ENCODE measurements at regions not wholly inside any gene's neighbourhood (a gene's known extent, or its start where the extent isn't known, plus 50 kb on each side); places are given as distances from the start of the nearest gene placed in this dataset.
"Not testable (repeated sequence)": the region's sequence is repeated elsewhere in the genome, so short reads cannot be mapped to it uniquely, and the experiment has no call there.

GRCh38 chr4:184335520-184335919 is 117.8 kb upstream of the ENPP6 start:
- peak overlapping the region; percentile 72 for H3K27ac Mint-ChIP-seq
- H3K4me1 Mint-ChIP-seq = peaks cover 17% of the 10 kb centered on the region

GRCh38 chr4:184333446-184333845 is 115.8 kb upstream of the ENPP6 start:
- intact Hi-C loops (cut with micrococcal nuclease); DNase-seq; H3K36me3 Mint-ChIP-seq (ENCODE audit: low read depth); H3K27me3 Mint-ChIP-seq; H3K4me3 Mint-ChIP-seq; H3K27ac Mint-ChIP-seq: not testable (repeated sequence)
- H3K4me1 Mint-ChIP-seq = peaks cover 31% of the 10 kb centered on the region
- peaks cover 16% of the 10 kb centered on the region for H3K9me3 Mint-ChIP-seq

More at GRCh38 chr4:184335520-184335919, 117.8 kb upstream of the ENPP6 start:
- no peak for DNase-seq
- H3K4me3 Mint-ChIP-seq = no peak overlapping the region
- no peaks in the 10 kb centered on the region for H3K27me3 Mint-ChIP-seq
- peaks cover 5% of the 10 kb centered on the region for H3K36me3 Mint-ChIP-seq (ENCODE audit: low read depth)
- H3K9me3 Mint-ChIP-seq = peaks cover 11% of the 10 kb centered on the region
- intact Hi-C loops (cut with micrococcal nuclease) = loop anchor here (2.0 to 5.0 kb wide), 4 partner anchors 17 to 47 kb away; no protein-coding TSS in a partner anchor

DNA sequence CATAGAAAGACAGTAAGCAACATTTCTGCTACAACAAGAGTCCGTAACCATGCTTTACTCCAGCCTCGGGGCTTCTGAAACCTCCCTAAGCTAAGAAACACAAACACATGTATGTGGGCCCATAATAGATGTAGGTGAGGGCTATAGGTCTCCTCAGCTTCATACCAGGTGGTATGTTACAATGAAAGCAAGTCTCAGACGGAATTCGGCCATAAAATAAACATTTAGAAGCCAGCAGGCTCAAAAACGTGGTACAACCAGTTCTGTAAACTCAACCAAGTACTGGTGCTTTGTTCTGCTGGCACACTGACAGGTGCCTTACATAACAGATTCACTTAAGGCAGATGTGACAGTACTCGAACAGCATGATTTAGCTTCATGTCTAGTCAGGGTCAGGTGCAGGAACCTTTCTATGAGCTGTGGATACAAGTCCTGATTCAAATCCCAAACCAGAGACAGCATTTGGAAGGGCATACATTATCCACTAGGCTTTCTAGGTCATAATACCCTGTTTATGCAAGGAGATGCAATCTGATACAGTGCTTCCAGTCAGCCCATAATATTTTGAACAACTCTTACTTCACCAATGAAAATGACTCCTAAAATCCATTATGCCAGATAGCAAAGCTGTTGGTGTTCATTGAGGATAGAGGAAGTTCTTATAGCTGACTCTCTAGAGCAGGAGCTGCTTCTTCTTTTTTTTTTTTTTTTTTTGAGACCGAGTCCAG is 113.8 kb upstream of the ENPP6 start:
- no peak for DNase-seq
- intact Hi-C loops (cut with micrococcal nuclease) = no loop called here
- H3K27me3 Mint-ChIP-seq = no peaks in the 10 kb centered on the region
- no peak overlapping the region for H3K27ac Mint-ChIP-seq
- H3K9me3 Mint-ChIP-seq = peaks cover 16% of the 10 kb centered on the region
- peaks cover 36% of the 10 kb centered on the region for H3K4me1 Mint-ChIP-seq
- H3K4me3 Mint-ChIP-seq = no peak overlapping the region
- H3K36me3 Mint-ChIP-seq (ENCODE audit: low read depth) = peaks cover 2% of the 10 kb centered on the region

- Mint-ChIP-seq H3K4me1 (peaks cover 32% of the 10 kb centered on the region), H3K27ac (peak overlapping the region; percentile 20)
- DNase-seq; intact Hi-C loops (cut with micrococcal nuclease); H3K27me3 Mint-ChIP-seq; H3K4me3 Mint-ChIP-seq; H3K36me3 Mint-ChIP-seq (ENCODE audit: low read depth); H3K9me3 Mint-ChIP-seq: not testable (repeated sequence)
Observed at GRCh38 chr4:184330517-184331094, 112.9 kb upstream of the ENPP6 start.

DNA sequence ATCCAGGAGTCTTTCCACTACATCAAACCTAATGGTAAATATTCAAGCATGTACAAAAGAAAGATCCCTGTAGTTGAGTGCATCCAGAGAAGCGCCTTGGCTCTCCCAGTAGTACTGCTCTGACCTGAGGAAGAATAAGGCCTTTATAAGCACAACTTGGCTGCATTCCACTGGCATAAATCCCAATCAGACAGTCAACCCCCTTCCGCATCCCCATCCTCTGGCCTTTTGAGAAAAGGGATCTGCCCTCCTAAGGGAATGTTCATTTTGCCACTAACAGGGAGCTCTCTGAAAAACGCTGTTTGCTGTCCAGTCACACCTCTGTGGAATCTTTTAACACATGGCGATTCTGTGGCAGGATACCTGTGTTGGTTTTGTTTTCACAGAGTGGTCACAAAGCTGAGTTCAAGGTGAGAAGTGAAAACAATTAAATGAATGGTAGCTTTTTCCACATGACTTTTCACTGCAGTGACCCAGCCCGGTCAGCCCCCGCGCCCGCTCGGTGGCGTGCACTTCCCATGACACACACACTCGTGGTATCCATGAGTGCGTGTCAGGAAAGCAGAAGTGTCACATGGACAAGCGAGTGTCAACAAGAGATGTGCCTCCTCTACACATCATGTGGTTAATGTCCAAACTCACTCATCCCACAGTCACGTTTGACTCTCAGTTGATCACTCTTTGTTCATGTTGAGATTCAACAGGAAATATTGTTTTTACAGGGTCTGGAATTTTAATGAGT is 112.2 kb upstream of the ENPP6 start:
- intact Hi-C loops (cut with micrococcal nuclease) = no loop called here
- Mint-ChIP-seq H3K9me3 (peaks cover 7% of the 10 kb centered on the region), H3K36me3 (ENCODE audit: low read depth) (peaks cover 2% of the 10 kb centered on the region), H3K4me1 (peaks cover 24% of the 10 kb centered on the region), H3K4me3 (no peak overlapping the region), H3K27ac (peak overlapping the region; percentile 56), H3K27me3 (no peaks in the 10 kb centered on the region)
- DNase-seq = no peak

GRCh38 chr4:184329235-184329634 is 111.6 kb upstream of the ENPP6 start:
- intact Hi-C loops (cut with micrococcal nuclease) = no loop called here
- Mint-ChIP-seq H3K9me3 (peaks cover 7% of the 10 kb centered on the region), H3K4me3 (no peak overlapping the region), H3K27ac (peak overlapping the region; percentile 56), H3K4me1 (peaks cover 23% of the 10 kb centered on the region), H3K27me3 (no peaks in the 10 kb centered on the region), H3K36me3 (ENCODE audit: low read depth) (peaks cover 2% of the 10 kb centered on the region)
- DNase-seq = no peak

- Mint-ChIP-seq H3K4me1 (peaks cover 23% of the 10 kb centered on the region), H3K27ac (peak overlapping the region; percentile 90), H3K4me3 (peak overlapping the region; percentile 56), H3K36me3 (ENCODE audit: low read depth) (no peaks in the 10 kb centered on the region), H3K9me3 (peaks cover 5% of the 10 kb centered on the region), H3K27me3 (no peaks in the 10 kb centered on the region)
- DNase-seq = peak; percentile 81
- intact Hi-C loops (cut with micrococcal nuclease) = no loop called here
Observed at GRCh38 chr4:184328022-184328736, 110.5 kb upstream of the ENPP6 start.

DNA sequence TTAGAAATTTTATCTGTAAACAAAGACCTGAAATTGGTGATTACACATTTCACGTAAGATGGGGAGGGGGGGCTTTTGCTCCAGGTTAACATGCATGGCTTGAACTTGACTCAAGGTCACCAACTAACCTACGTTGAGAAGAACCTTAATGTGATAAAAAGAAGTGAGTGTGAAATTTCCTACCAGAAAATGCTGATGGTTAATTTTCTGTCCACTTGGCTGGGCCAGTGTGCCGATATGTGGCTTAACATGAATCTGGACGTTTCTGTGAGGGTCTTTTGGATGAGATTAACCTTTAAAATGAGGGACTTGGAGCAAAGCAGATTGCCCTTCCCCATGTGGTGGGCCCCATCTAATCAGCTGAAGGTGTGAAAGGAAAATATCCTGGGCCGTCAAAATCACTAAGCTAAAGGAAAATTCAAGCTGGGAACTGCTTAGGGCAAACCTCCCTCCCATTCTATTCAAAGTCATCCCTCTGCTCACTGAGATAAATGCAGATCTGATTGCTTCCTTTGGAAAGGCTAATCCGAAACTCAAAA is 107.3 kb upstream of the ENPP6 start:
- no peaks in the 10 kb centered on the region for H3K27me3 Mint-ChIP-seq
- peaks cover 31% of the 10 kb centered on the region for H3K4me1 Mint-ChIP-seq
- peaks cover under 1% of the 10 kb centered on the region for H3K9me3 Mint-ChIP-seq
- no peaks in the 10 kb centered on the region for H3K36me3 Mint-ChIP-seq (ENCODE audit: low read depth)
- no peak overlapping the region for H3K4me3 Mint-ChIP-seq
- intact Hi-C loops (cut with micrococcal nuclease) = no loop called here
- peak; percentile 47 for DNase-seq
- H3K27ac Mint-ChIP-seq = no peak overlapping the region

DNA sequence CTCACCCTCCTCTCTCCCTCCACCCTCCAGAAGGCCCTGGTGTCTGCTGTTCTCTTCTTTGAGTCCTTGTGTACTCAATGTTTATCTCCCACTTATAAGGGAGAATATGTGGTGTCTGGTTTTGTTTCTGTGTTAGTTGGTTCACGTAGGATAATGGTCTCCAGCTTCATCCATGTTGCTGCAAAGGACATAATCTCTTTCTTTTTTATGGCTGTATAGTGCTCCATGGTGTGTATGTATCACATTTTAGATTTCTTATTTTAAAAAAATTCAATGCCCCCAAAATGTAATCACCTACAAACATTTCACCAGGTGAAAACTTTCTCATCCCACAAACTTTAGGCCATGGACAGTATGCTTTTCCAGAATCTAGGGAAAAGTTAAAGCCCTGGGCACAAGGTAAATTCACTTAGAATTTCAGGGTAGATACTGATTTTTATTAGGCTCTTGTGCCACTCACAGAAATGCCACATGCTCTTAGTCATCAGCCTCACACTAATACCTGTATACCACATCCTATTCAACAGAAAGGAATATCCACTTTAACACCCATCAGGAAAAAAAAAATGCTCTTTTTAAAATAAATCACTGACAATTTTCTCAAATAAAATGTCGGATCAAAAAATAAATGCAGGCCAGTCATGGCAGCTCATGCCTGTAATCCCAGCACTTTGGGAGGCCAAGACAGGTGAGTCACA is 104.8 kb upstream of the ENPP6 start:
- no peaks in the 10 kb centered on the region for H3K27me3 Mint-ChIP-seq
- H3K36me3 Mint-ChIP-seq (ENCODE audit: low read depth) = no peaks in the 10 kb centered on the region
- H3K27ac Mint-ChIP-seq = no peak overlapping the region
- no peaks in the 10 kb centered on the region for H3K9me3 Mint-ChIP-seq
- peak; percentile 35 for DNase-seq
- H3K4me3 Mint-ChIP-seq = no peak overlapping the region
- H3K4me1 Mint-ChIP-seq = peaks cover 29% of the 10 kb centered on the region
- intact Hi-C loops (cut with micrococcal nuclease) = no loop called here

GRCh38 chr4:184320631-184321030 is 103.0 kb upstream of the ENPP6 start:
- no peak for DNase-seq
- no peaks in the 10 kb centered on the region for H3K27me3 Mint-ChIP-seq
- peaks cover 38% of the 10 kb centered on the region for H3K4me1 Mint-ChIP-seq
- no peaks in the 10 kb centered on the region for H3K9me3 Mint-ChIP-seq
- H3K4me3 Mint-ChIP-seq = no peak overlapping the region
- intact Hi-C loops (cut with micrococcal nuclease) = no loop called here
- no peaks in the 10 kb centered on the region for H3K36me3 Mint-ChIP-seq (ENCODE audit: low read depth)
- H3K27ac Mint-ChIP-seq = peak overlapping the region; percentile 93

- H3K4me1 Mint-ChIP-seq = peaks cover 50% of the 10 kb centered on the region
- H3K27ac Mint-ChIP-seq = peak overlapping the region; percentile 93
Observed at GRCh38 chr4:184318852-184319251, 101.2 kb upstream of the ENPP6 start.

GRCh38 chr4:184317234-184317918 is 99.7 kb upstream of the ENPP6 start:
- intact Hi-C loops (cut with micrococcal nuclease) = loop anchor here (10.0 kb wide), 1 partner anchor 813 kb away; the partner anchor contains the start of gene ING2
- Mint-ChIP-seq H3K36me3 (ENCODE audit: low read depth) (no peaks in the 10 kb centered on the region), H3K27ac (no peak overlapping the region)

More at GRCh38 chr4:184318852-184319251, 101.2 kb upstream of the ENPP6 start:
- Mint-ChIP-seq H3K9me3 (no peaks in the 10 kb centered on the region), H3K4me3 (peak overlapping the region; percentile 21), H3K36me3 (ENCODE audit: low read depth) (no peaks in the 10 kb centered on the region), H3K27me3 (no peaks in the 10 kb centered on the region)
- intact Hi-C loops (cut with micrococcal nuclease) = loop anchor here (1.0 to 10.0 kb wide), 9 partner anchors 16 to 814 kb away; partner anchors contain the start of genes ING2 and IRF2
- DNase-seq = peak; percentile 56

More at GRCh38 chr4:184317234-184317918, 99.7 kb upstream of the ENPP6 start:
- DNase-seq = peak; percentile 55
- H3K4me3 Mint-ChIP-seq = no peak overlapping the region
- no peaks in the 10 kb centered on the region for H3K27me3 Mint-ChIP-seq
- peaks cover 63% of the 10 kb centered on the region for H3K4me1 Mint-ChIP-seq
- H3K9me3 Mint-ChIP-seq = no peaks in the 10 kb centered on the region
